Pons (tissue), 1 donor: ENCODE measurements at regions not wholly inside any gene's neighbourhood (a gene's known extent, or its start where the extent isn't known, plus 50 kb on each side); places are given as distances from the start of the nearest gene placed in this dataset.
"Not testable (repeated sequence)": the region's sequence is repeated elsewhere in the genome, so short reads cannot be mapped to it uniquely, and the experiment has no call there.

Experiments used
- DNase-seq: peaks from one replicate; pipeline ENCODE4 v3.0.0-alpha.2; 2016; ENCODE audit warnings: low spot score

DNA sequence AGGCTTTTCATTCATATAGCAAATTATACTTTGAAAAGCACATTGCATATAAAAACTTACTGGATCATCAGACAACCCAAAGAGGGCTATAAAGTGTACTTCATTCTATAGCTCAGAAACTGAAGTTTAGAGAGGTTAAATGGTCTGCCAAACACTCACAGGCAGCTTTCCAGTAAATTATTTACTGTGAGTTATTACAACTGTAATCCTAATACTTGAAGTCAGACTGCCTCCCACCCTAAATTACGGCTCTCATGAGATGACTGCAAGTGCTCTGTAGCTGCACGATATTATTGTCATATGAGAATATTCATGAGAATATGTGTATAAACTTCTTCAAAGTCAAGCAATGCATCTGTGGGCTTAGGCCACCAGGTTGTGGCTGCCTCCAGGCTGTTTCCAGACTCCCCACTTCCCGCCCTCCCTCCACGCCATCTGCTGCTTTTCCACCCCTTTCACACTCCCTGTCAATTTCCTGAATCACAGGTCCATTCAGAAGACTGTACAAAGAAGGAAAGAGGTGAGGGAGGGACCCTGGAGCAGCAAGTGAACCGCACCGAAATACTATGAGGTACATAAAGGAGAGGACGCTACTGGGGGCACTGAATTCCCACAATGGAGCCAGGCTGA lies 111.1 kb upstream of the SPOPL start:
- DNase-seq: no peak

DNA sequence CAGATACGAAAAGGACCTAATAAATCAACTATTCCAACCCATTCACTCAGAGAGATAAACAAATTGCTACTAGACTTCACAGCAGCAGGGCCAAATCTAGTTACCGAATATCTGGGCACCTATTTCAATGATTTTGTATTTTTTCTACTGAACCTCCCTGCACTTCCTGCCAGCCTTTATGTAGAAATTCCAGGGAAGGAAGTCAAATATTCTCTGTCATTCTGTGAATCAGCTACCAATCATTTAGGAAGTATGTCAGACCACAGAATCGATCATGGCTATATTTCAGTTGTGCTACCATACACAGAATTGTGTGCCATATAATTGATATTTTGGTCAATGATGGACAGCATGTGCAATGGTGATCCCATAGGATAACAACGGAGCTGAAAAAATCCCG lies 109.6 kb upstream of the SPOPL start:
- DNase-seq: no peak

DNA sequence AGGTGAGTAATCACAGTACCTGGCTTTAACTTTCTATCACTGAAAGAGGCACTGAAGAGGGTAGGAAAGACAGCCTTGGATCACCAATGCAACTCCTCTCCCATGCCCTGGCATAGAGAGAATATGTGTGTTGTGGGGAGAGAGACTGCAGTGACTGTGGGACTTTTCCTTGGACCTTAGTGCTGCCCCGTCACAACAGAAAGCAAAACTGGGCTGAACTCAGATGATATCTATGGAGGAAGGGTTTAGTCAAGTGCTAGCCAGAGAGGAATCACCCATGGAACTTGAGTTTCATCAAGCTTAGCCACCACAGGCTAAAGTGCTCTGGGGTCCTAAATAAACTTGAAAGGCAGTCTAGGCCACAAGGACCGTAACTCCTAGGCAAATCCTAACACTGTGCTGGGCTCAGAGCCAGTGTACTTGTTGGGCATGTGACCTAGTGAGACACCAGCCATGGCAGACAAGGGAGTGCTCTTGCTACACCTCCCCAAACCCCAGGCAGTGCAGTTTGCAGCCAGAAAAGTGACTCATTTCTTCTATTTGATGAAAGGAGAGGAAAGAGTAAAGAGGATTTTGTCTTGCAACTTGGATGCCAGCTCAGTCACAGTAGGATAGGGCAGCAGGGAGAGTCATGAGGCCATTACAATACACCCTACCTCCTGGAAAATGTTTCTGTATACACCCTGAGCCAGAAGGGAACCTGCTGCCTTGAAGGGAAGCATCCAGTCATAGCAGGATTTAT lies 105.8 kb upstream of the SPOPL start:
- peak; percentile 15 for DNase-seq

DNA sequence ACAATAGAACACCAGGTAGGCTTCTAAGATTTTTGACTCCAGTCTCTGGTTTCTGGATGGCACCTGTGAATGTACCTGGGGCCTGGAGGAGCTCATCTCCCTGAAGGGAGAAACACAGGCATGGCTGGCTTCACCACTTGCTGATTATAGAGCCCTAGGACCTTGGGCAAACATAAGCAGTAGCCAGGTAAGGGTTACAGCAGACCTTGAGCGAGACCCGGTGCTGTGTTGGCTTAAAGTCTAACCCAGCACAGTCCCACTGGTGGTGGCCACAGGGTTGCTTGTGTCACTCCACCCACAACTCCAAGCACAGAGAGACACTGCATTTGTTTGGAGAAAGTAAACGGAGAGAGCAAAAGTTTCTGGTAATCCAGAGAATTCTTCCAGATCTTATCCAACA lies 104.7 kb upstream of the SPOPL start:
- no peak for DNase-seq

DNA sequence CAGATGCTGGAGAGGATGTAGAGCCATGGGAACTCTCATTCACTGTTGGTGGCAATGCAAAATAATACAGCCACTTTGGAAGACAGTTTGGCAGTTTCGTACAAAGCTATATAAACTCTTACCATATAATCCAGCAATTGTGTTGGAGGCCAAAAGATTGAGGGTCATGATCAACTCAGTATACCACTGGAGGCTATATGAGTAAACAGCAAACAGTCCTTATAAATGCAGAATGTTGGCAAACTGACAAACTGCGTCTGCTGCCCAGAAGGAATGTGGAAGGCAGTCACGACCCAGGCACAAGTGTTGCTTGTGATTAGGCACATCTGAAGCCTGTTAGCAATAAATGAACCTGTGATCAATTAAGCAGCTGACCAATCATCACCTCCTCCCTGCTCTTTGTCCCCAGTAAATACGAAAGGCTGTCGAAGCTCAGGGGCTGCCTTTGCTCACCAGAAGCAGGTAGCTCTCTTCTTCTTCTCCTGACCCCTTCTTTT lies 98.1 kb upstream of the SPOPL start:
- DNase-seq: no peak

DNA sequence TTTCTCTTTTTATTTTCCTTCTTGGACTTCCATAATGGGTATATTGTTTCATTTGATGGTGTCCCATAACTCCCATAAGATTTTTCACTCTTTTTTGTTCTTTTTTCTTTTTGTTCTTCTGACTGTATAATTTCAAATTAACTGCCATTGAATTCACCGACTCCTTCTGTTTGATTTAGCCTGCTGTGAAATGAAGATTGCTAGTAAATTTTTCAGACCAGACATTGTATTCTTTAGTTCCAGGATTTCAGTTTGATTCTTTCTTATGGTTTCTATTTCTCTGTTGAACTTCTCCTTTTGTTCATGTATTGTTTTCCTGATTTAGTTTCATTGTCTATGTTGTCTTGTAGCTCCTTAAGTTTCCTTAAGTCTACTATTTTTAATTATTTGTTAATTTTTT lies 87.6 kb upstream of the SPOPL start:
- no peak for DNase-seq

DNA sequence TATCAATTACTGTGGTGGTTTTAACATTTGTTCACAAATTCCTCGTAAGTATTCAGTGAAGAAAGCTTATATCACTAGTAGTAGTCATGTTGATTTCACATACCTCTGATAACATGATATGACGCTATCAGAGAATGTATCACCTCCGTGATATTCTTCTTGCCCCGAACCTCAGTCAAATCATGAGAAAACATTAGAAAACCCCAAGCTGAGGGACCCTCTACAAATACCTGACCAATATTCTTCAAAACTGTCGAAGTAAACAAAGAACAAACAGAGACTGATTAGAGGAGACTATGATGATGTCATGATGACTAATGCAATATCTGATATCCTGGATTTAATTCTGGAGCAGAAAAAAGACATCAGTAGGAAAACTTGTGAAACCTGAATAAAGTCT lies 85.6 kb upstream of the SPOPL start:
- DNase-seq: no peak

DNA sequence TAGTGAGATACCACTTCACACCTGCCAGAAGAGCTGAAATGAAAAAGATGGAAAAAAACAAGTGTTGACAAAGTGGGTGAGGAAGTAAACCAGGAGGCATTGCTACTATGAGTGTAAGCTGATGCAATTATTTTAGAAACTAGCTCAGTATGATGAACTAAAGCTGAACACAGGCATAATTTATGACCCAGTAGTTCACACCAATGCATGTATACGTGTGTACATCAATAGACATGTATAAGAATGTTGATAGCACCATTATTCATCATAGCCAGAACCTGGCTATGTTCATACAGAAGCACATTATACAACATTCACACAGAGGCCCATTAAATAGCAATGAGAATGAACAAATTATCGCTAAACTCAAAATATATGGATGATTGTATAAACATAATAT lies 83.1 kb upstream of the SPOPL start:
- no peak for DNase-seq

DNA sequence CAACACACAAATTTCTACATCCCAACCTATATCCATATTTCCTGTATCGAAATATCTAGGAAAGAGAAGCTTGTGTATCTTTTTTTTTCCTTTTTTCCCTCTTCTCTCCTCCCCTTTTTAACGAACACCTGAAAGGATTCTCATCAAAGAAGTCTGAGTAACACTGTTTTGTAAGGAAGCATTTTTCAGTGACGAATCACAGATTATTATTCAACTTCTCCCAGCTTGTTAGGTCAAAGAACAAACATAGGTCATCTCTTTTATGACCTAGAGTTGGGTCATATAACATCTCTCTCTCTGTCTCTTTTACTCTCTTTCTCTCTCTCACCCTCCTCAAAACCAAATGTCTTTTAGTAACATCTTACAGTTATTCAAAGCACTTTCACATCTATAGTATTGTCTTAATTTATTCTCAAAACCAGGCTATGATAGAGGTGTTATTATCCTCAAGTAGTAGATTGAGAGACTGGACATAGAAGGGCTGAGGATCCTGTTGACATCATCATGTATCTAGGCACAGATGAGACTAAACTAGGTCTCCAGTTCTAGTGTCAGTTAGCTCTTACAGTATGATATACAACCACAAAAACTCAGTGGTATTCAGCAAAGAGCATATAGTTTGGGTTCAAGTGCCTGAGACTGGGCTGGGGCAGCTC lies 80.1 kb upstream of the SPOPL start:
- no peak for DNase-seq

DNA sequence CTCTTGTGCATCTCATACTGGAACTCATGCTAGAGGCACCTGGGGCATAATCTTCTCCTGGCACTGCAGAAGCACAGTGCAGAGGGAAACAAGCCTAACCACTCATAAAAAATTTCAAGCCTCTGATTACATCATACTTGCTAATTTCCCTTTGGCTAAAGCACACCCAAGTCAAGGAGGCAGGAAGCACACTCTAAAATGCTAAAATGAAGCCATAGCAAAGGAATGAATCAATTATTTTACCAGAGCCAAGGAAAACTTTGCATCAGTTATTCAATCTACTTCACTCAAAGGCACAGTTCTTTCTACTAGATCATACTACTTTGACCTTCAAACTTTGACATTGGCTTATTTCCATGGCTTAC lies 79.6 kb upstream of the SPOPL start:
- no peak for DNase-seq

DNA sequence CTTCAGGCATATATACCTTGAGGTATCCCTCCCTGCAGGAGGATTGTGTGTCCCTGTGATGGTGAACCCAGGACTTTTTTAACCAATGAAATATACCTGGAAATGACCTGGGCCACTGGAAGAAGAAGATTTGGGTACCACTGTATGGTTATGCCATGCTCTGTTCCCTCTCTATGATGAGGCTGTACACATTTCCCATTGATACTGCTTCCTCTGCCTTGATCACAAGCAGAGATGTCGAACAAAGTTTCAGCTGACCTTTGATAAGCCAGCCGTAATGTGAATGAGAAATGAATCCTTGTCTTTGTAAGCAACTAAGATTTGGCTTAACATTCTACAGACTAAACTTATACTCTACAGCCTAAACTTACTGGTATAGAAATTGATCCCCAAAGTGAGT lies 78.4 kb upstream of the SPOPL start:
- no peak for DNase-seq

DNA sequence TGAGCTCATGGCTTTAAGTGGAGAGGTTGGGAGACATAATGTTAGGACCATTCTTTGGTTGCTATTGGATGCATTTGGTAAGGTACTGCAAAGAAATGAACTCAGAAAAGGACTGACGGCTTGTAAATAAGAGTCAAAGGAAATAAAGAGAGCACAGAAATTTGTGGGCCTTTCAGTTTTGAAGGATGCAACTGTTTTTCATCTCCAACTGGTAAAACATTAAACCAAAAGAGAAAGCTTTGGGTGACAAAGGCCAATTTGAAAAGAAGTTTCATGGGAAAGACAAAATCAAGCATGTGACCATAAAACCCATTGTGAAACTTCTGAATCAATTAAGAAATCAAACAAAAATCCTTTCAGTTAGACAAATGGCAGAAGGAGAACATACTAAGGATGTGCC lies 77.8 kb upstream of the SPOPL start:
- no peak for DNase-seq

DNA sequence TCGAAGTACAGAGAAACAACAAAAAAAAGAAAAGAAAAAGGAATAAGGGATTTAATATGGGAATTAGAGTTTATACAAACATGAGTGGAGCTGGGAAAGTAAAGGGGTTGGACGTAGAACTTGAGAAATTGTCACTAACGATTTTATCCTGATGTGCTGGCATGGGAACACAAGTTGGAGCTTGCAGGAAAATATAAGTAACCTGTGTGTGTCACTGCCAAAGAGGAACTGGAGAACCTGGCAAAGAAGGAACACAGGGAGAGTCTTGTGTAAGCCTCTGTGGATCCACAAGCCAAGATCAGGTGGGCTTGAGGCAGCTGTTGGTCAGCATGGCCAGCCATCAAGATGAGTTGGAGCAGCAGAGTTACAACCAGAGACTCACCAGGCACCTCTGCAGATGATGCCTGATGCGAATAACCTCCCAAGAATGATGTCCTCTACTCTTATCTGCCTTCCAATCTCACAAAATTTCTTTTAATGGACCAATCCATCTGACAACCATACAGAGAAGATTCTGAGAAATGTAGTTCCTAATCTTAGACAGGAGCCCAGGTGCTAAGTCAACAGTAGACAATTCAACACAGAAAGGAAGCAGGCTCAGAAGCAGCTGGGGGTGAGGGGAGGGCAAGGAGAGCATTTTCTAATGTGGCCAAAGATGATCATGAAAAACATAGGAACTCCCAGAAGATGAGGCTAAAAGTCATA lies 77.0 kb upstream of the SPOPL start:
- no peak for DNase-seq

DNA sequence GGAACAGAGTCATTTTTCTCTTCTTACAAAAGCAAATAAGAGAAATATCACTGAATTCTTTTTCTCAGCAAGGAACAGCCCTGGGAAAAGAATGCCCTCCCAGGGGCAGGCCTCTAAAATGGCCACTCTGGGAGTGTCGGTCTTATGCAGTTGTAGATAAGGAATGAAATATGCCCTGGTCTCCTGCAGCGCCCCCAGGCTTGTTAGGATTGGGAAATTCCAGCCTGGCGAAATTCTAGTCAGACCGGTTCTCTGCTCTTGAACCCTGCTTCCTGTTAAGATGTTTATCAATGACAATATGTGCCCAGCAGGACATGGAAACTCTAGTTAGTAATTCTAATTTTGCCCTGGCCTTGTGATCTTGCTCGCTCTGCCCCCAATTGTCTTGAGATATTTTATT lies 75.5 kb upstream of the SPOPL start:
- not testable (repeated sequence) for DNase-seq

DNA sequence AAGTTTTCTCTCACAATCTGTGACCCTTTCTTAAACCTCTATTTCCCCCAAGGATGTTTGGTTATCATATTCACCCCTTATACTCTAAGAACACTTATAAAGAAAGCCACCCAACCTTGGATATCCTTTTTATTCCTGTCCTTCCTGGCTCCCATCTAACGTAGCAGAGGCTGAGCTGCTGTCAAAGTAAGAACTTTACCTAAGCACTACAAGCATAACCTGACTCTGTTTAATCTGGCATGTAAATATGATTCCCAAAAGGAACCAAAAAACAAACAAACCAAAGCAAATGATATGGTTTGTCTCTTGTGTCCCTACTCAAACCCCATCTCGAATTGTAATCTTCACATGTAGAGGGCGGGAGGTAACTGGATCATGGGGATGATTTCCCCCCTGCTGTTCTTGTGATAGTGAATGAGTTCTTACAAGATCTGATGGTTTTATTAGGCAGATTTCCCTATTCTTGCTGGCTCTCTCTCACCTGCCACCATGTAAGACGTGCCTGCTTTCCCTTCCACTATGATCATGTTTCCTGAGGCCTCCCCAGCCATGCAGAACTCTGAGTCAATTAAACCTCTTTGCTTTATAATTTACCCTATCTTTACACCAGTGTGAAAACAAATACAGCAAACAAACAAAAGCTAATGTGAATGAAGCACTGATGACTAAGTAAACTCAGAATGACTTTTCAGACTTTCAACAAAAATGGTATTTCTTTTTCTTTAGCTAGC lies 72.7 kb upstream of the SPOPL start:
- no peak for DNase-seq

DNA sequence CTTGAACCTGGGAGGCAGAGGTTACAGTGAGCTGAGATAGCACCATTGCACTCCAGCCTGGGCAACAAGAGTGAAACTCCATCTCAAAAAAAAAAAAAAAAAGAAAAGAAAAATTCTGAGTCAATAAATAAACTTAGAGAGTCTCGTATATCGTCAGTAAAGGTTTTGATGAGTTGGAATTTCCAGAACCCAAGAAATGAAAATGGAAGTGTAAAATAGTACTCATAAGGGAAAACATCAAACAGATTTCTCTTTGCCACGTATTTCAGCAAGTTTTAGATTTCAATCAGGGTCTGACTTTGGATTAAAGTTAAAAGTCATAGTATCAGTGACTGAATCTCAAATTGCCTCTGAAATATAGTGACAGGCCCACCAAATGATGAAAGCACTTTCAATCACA lies 71.4 kb upstream of the SPOPL start:
- no peak for DNase-seq

DNA sequence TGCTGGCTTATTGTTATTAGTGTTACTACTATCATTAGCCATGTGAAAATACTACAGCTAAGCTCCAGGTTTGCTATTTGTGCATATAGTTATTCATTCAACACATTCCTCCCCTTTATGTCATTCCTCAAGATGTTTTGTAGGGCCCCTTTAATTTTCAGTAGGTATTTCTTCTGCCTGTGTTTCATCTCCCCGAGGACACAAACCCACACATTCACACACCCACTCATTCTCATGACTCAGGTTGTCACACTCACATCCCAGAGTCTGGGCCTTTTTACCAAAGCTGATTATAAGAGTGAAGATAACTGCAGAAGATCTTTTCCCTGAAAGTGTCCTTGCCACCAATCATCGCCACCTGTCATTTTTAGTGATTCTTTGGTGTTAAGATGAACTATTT lies 68.6 kb upstream of the SPOPL start:
- no peak for DNase-seq

DNA sequence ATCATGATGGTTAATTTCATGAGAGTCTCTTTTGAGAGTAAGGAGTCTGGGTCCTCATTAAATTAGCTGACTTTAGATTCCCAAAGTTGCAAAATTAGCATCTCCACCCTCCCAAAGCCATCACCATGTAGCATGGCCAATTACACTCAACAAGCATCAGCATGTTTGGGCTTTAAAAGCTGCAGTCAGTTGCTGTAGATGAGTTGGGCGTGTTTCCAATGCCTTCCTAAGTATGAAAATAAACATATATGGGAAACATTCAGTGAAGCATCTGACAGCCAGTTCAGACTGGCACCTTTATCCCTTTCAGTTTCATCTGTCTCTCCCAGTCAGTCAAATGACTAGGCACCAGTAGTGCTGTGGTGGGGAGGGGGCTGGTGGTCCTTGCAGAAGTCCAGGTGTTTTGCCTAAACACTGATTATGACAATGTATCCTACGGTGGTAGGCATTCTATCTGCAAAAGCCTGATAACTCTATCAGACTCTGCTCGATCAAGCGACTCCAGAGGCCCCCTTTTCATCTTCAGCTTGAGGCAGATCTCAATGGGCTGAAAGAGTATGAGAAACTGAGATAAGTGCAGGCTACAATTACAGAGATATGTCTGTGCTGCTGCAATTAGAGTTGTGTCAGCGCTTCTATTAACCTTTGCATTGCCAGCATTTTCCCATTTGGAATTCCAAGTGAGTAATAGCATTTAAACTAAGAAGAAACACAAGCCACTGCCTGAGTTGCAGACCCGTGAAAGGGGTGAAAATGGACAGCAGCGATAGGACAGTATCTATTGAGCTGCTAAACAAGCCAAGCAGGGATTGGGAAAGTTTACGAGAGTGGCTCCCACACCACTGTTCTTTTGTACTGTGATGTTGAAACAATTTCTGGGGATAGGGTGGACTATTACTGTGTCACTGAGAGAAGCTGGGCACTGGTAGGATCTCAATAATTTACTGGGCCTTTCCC lies 67.3 kb upstream of the SPOPL start:
- DNase-seq: no peak

DNA sequence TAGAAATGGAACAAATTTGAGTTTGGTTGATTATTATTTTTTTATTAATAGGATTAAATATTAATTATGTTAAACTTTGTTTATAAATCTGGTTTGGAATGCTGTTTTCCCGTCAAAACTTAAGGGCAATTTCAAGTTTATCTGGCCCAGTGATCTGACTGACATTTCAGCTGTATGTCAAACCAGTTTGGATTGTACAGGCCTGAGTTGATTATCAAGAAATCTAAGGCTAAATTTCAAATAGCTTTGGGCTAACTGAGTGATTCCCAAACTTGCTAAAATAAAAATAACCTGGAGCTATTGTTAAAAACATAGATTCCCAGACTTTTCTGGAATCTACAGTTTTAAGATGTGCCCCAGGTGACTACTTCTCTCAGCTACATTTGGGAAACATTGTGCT lies 65.9 kb upstream of the SPOPL start:
- no peak for DNase-seq

DNA sequence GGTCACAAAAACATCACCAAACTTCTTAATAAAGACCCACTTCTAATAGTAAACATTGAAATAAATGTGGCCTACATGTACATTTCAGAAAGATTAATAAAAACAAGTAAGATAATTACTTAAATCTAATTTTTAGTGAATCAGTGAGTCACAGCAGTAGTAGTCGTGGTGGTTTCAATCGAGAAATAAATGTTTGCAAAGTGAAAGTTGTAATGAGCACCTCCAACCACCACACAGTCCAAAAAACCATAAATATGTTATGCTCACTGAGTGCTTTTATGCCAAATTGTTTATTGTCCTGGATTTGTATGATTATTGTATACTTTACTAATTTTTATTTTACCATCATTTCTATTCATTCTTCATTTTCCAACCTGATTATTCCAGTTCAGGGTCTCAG lies 61.8 kb upstream of the SPOPL start:
- no peak for DNase-seq

DNA sequence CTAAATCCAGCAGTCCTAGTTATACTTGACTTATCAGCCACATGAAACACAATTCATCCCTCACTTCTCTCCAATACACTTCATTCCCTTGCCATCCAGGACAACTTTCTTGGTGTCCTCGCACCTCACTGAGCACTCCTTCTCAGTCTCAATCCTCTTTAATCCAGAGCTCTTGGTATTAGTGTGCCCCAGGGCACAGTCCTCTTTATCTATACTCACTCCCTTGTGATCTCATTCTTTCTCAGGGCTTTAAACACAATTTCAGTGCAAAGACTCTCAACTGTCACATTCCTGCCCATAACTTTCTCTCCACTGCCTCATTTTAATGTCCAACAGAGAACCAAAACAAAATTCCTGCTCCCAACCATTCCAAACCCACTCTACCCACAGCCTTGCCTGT lies 60.8 kb upstream of the SPOPL start:
- DNase-seq: no peak
